ENCODE measurements at regions not wholly inside any gene's neighbourhood (a gene's known extent, or its start where the extent isn't known, plus 50 kb on each side); places are given as distances from the start of the nearest gene placed in this dataset.

- TF ChIP-seq CTCF (conservative IDR thresholded peaks at IDR 0.05; ENCODE audit: low read length), result no peak
- TF ChIP-seq EZH2phosphoT487 (IDR thresholded peaks at IDR 0.05; ENCODE audit: borderline replicate concordance), result no peak
Measured at GRCh38 chr4:128552586-128552907, 257.0 kb upstream of the JADE1 start.
